GM12864 (cell line): ENCODE measurements at regions not wholly inside any gene's neighbourhood (a gene's known extent, or its start where the extent isn't known, plus 50 kb on each side); places are given as distances from the start of the nearest gene placed in this dataset.

ENCODE experiments used
- DNase-seq: peaks from one replicate; pipeline ENCODE4 v3.0.0-alpha.2; 2011; ENCODE audit warnings: low read depth
- H3K4me3 ChIP-seq: 2 replicates; pipeline ENCODE4 v1.5.1; 2011; ENCODE audit warnings: mild to moderate bottlenecking, low read depth, low read length, control low read depth
- CTCF ChIP-seq: IDR thresholded peaks from 2 replicates; pipeline ENCODE4 v1.5.1; 2011; ENCODE audit warnings: low read depth, mild to moderate bottlenecking, moderate library complexity, low read length, control low read depth, inconsistent platforms; ENCODE audit errors: missing control alignments

- TF ChIP-seq CTCF: no peak
- no peak for DNase-seq
- no peak overlapping the region for H3K4me3 ChIP-seq
Measured at GRCh38 chr5:4479426-4479825, 660.7 kb upstream of the ADAMTS16 start.

GRCh38 chr5:4480528-4481349 is 659.4 kb upstream of the ADAMTS16 start:
- TF ChIP-seq CTCF: no peak
- H3K4me3 ChIP-seq: no peak overlapping the region
- DNase-seq: no peak

GRCh38 chr5:4487581-4487980 is 652.5 kb upstream of the ADAMTS16 start:
- DNase-seq: no peak
- no peak for TF ChIP-seq CTCF
- no peak overlapping the region for H3K4me3 ChIP-seq

GRCh38 chr5:4511996-4512656 is 628.0 kb upstream of the ADAMTS16 start:
- DNase-seq: no peak

GRCh38 chr5:4513381-4513780 is 626.7 kb upstream of the ADAMTS16 start:
- TF ChIP-seq CTCF: no peak
- DNase-seq: no peak
- H3K4me3 ChIP-seq: no peak overlapping the region

More at GRCh38 chr5:4511996-4512656, 628.0 kb upstream of the ADAMTS16 start:
- H3K4me3 ChIP-seq: no peak overlapping the region
- TF ChIP-seq CTCF: no peak

- no peak overlapping the region for H3K4me3 ChIP-seq
- TF ChIP-seq CTCF: no peak
- no peak for DNase-seq
Measured at GRCh38 chr5:4514067-4514648, 626.0 kb upstream of the ADAMTS16 start.
